Pancreas (tissue), 10 donors: ENCODE measurements at regions not wholly inside any gene's neighbourhood (a gene's known extent, or its start where the extent isn't known, plus 50 kb on each side); places are given as distances from the start of the nearest gene placed in this dataset.

Experiments used
- ATAC-seq, 4 donors: fragments of 200-7000 bp; cut with Tn5 transposase; one replicate each; pipeline versions ENCODE4 v1.8.0 to v1.9.1; 2020; ENCODE audit warnings: mild to moderate bottlenecking in 4 of 4, moderate library complexity in 4 of 4
- DNase-seq, 6 donors: peaks; one replicate each; pipeline ENCODE4 v3.0.0-alpha.2; 2020
- FAIRE-seq: peaks from 2 replicates; lab custom pipeline; 2012; peaks lifted over from hg19 to GRCh38; lab: Jason Lieb, UNC
- H3K27ac ChIP-seq, 4 donors: fragments of 200-600 bp; sonication (generic); 1 replicate in 3 of 4; 2 replicates in 1 of 4; pipeline versions ENCODE4 v1.5.0 to v1.8.0; 2020
- H3K27me3 ChIP-seq, 4 donors: fragments of 200-600 bp; one replicate each; pipeline ENCODE4 v1.8.0; 2021
- H3K36me3 ChIP-seq, 3 donors: fragments of 200-600 bp; sonication (generic) in 1 of 3; one replicate each; pipeline versions ENCODE4 v1.5.0 to v1.8.0; 2020 to 2021
- H3K4me1 ChIP-seq, 3 donors: fragments of 200-600 bp; one replicate each; pipeline ENCODE4 v1.8.0; 2021
- H3K4me3 ChIP-seq, 4 donors: fragments of 200-600 bp; sonication (generic) in 2 of 4; one replicate each; pipeline versions ENCODE4 v1.5.0 to v1.8.0; 2020 to 2021
- H3K9me3 ChIP-seq, 4 donors: fragments of 200-600 bp; one replicate each; pipeline ENCODE4 v1.8.0; 2021
- CTCF ChIP-seq, 4 donors: fragments of 200-600 bp; sonication (generic) in 3 of 4; IDR thresholded peaks; one replicate each; pipeline versions ENCODE4 v1.5.0 to v1.8.0; 2021; ENCODE audit warnings: antibody characterized with exemption in 4 of 4
- WGBS, 2 donors: extraction: QIAGEN DNeasy Blood & Tissue Kit; methylation state at CpG; one replicate each; pipeline ENCODE4 v1.1.7; 2013; 5-methylcytosine and 5-hydroxymethylcytosine counted together
- intact Hi-C, 3 donors: fragments of 100-400 bp; cut with DNase I; formaldehyde crosslinking; loops; one replicate each; pipeline versions ENCODE4 v1.11.1 to v1.14.2; 2022
- donor health status: healthy with polysubstance abuse.
- donor health status: DM: no; HTN: no; CAD: no; lungs with moderate emphysema.
- donor health status: DM: no; HTN: no; CAD: no.
- donor health status: control.
- donor health status: control.
- donor health status: Bipolar disorder and iron deficiency.
- donor health status: DM: yes; HTN: yes; CAD: no.
- donor health status: DM: no; HTN: no; CAD: no.
- donor health status: DM: no; HTN: no; CAD: no.
- donor health status: DM: yes; HTN: yes; CAD: no.

DNA sequence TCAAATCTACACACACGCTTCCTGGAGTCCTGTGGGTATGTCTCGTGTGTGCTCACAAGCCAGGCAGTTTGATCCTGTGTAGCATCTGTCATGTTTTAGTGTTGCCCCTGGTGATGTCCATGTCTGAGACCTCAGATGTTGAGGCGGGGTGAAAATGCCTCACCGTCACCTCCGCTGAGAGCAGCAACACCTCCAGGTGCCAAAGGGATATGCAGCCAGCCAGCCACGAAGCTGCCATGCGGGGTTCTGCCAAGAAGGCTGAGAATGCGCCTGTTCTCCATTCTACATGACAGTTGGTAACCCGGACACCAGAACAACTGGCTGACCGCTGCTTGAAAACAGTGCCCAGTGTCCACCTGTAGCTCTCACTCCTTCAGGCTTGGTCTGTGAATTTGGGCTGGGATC, 253.8 kb downstream of the TLE3 start:
- Histone ChIP-seq H3K9me3 (no peaks in the 10 kb centered on the region), H3K4me1 (peaks cover 0 to 6% (median 0%) of the 10 kb centered on the region in 3 donors), H3K4me3 (no peak overlapping the region), H3K27me3 (no peaks in the 10 kb centered on the region), H3K36me3 (no peaks in the 10 kb centered on the region), H3K27ac (no peak overlapping the region)
- WGBS, 2 donors: 70 to 75% methylated on average over 10 of the region's 10 CpGs
- no peak for TF ChIP-seq CTCF (IDR thresholded peaks at IDR 0.05)
- ATAC-seq (no peak), FAIRE-seq (no peak), DNase-seq (no peak)
- intact Hi-C loops: no loop called here

DNA sequence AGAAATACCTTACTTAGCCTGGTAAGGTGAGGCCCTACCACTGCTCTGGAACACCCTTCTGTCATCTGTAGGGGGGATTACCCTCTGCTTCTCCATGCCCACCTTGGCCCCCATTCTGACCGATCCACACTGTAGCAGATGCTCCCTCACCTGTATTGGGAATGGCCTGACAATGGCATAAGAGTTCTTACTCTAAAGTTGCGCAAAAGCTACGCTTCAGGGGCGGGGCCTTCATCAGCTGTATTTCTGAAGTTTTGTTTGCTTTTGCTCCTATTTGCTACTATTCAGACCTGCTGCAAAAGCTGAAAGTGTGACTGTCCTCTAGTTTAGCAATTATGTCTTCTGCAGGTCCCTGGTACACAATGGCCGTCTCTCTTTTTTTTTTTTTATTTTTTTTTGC, 252.6 kb downstream of the TLE3 start:
- peaks cover 0 to 6% (median 0%) of the 10 kb centered on the region in 3 donors for H3K4me1 ChIP-seq
- intact Hi-C loops: no loop called here
- no peaks in the 10 kb centered on the region for H3K9me3 ChIP-seq
- no peak for FAIRE-seq
- H3K27ac ChIP-seq: no peak overlapping the region
- no peaks in the 10 kb centered on the region for H3K36me3 ChIP-seq
- no peak for TF ChIP-seq CTCF (IDR thresholded peaks at IDR 0.05)
- no peak for DNase-seq
- 75 to 87% methylated on average over 5 of the region's 5 CpGs for WGBS, 2 donors
- no peak overlapping the region for H3K4me3 ChIP-seq
- no peaks in the 10 kb centered on the region for H3K27me3 ChIP-seq
- ATAC-seq: no peak

DNA sequence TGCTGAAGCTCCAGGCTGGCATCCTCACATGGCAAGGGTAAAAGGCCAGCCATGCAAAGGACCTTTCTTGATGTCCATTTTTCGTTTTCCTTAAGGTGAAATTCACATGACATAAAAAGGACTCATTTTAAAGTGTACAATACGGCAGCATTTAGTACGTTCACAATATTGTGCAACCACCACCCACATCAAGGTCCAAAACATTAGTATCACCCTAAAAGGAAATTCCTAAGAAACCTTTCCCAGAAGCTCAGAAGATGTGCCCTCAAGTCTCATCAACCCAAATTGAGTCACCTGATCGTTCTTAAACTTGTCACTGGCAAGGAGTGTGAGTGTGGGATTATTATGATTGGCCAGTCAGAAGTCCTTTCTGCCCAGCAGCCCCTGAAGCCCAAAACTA, 250.1 kb downstream of the TLE3 start:
- intact Hi-C loops: no loop called here
- FAIRE-seq (no peak), ATAC-seq (no peak), DNase-seq (no peak)
- H3K9me3 ChIP-seq: no peaks in the 10 kb centered on the region
- WGBS, 2 donors: 76 to 80% methylated on average over 4 of the region's 4 CpGs
- no peaks in the 10 kb centered on the region for H3K27me3 ChIP-seq
- TF ChIP-seq CTCF (IDR thresholded peaks at IDR 0.05): no peak
- H3K4me3 ChIP-seq: no peak overlapping the region
- no peaks in the 10 kb centered on the region for H3K36me3 ChIP-seq
- H3K4me1 ChIP-seq: no peaks in the 10 kb centered on the region
- H3K27ac ChIP-seq: no peak overlapping the region

GRCh38 chr15:69848096-69848495, 249.6 kb downstream of the TLE3 start:
- H3K27ac ChIP-seq: no peak overlapping the region
- no peaks in the 10 kb centered on the region for H3K27me3 ChIP-seq
- no peak for DNase-seq
- intact Hi-C loops: no loop called here
- no peak overlapping the region for H3K4me3 ChIP-seq
- H3K36me3 ChIP-seq: no peaks in the 10 kb centered on the region
- no peak for ATAC-seq
- no peak for FAIRE-seq
- H3K4me1 ChIP-seq: no peaks in the 10 kb centered on the region
- WGBS, 2 donors: 75 to 80% methylated on average over 6 of the region's 6 CpGs
- no peak for TF ChIP-seq CTCF (IDR thresholded peaks at IDR 0.05)
- H3K9me3 ChIP-seq: no peaks in the 10 kb centered on the region

DNA sequence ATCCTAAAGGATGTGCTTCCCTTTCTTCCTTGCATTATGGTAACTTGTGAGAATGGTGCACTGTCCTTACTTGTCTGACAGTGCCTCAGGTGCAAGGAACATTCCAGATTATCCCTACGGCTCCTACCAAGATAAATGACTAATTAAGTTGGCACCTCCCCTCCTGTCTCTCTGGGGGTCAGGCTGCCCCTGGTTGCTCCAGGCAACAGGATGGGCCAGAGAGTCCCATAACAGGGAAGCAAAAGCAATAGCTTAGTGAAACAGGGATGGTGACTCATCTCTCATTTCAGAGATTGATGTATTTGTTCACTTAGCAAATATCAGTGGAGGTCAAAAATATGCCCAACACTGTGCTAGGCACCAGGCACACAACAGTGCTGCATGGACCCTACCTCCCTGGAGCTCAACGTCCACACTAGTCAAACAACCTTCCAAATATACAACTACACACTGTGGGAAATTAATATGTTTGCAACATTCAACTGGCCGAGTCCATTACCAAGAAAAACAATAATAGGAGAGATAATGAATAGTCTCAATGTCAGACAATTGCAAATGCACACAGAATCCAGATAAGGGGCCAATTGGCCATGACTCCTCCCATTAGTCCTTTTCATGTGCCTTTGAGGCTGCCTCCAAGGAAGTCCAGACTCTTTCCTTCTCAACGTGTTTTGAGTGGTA, 249.0 kb downstream of the TLE3 start:
- TF ChIP-seq CTCF (IDR thresholded peaks at IDR 0.05): no peak
- H3K4me3 ChIP-seq: no peak overlapping the region
- H3K27ac ChIP-seq: no peak overlapping the region
- no peaks in the 10 kb centered on the region for H3K36me3 ChIP-seq
- ATAC-seq (peak in 1 of 4 donors; percentile 27), DNase-seq (no peak), FAIRE-seq (no peak)
- H3K9me3 ChIP-seq: no peaks in the 10 kb centered on the region
- intact Hi-C loops: no loop called here
- H3K4me1 ChIP-seq: no peaks in the 10 kb centered on the region
- no peaks in the 10 kb centered on the region for H3K27me3 ChIP-seq
- WGBS, 2 donors: 22 to 24% methylated on average over 4 of the region's 4 CpGs
